Ishikawa (cell line): ENCODE measurements at regions not wholly inside any gene's neighbourhood (a gene's known extent, or its start where the extent isn't known, plus 50 kb on each side); places are given as distances from the start of the nearest gene placed in this dataset.

Experiments
- CEBPB ChIP-seq: IDR thresholded peaks from 2 replicates; pipeline ENCODE4 v1.6.1; 2012
- EGR1 ChIP-seq: IDR thresholded peaks from 2 replicates; pipeline ENCODE4 v1.6.1; 2012
- EP300 ChIP-seq: IDR thresholded peaks from 2 replicates; pipeline ENCODE4 v1.6.1; 2012; ENCODE audit warnings: borderline replicate concordance
- MAX ChIP-seq: IDR thresholded peaks from 2 replicates; pipeline ENCODE4 v1.6.1; 2012
- NFIC ChIP-seq: IDR thresholded peaks from 2 replicates; pipeline ENCODE4 v1.6.1; 2012
- RAD21 ChIP-seq: IDR thresholded peaks from 2 replicates; pipeline ENCODE4 v1.6.1; 2012; ENCODE audit warnings: low read depth
- TAF1 ChIP-seq: IDR thresholded peaks from 2 replicates; pipeline ENCODE4 v1.6.1; 2012; ENCODE audit warnings: low read depth, mild to moderate bottlenecking
- TCF12 ChIP-seq: IDR thresholded peaks from 2 replicates; pipeline ENCODE4 v1.6.1; 2012; ENCODE audit warnings: low read depth
- TEAD4 ChIP-seq: IDR thresholded peaks from 2 replicates; pipeline ENCODE4 v1.6.1; 2012
- YY1 ChIP-seq: IDR thresholded peaks from 2 replicates; pipeline ENCODE4 v1.6.1; 2012; ENCODE audit warnings: low read depth
- ZBTB7A ChIP-seq: IDR thresholded peaks from 2 replicates; pipeline ENCODE4 v1.6.1; 2012; ENCODE audit warnings: low read depth
- TF ChIP-seq, protein P1 (sequence below): IDR thresholded peaks from 2 replicates; pipeline ENCODE4 v1.6.1; 2012; ENCODE audit warnings: low read depth, mild to moderate bottlenecking
- TF ChIP-seq, protein P2 (sequence below): IDR thresholded peaks from 2 replicates; pipeline ENCODE4 v1.6.1; 2012

DNA sequence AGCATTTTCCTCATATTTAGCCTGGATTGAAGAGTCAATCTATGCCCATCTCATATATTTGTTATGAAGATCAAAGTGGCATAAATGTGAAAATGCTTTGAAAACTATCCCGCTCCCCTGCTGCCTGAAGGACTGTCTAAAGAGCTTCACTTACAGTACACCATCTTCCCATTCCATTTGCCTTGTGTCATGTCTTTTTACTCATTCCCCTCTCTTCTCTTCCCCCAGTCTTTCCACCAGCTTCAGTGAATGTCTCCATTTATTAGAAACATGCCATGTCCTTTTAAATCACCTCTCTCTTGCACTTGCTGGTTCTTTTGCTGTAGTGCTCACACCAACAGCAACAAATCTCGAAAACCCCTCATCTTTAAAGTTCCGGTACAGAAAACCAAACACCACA, 192.7 kb upstream of the SGCD start:
- TF ChIP-seq EP300, result no peak
- no peak for TF ChIP-seq EGR1
- no peak for TF ChIP-seq NFIC
- TF ChIP-seq, protein P1, sequence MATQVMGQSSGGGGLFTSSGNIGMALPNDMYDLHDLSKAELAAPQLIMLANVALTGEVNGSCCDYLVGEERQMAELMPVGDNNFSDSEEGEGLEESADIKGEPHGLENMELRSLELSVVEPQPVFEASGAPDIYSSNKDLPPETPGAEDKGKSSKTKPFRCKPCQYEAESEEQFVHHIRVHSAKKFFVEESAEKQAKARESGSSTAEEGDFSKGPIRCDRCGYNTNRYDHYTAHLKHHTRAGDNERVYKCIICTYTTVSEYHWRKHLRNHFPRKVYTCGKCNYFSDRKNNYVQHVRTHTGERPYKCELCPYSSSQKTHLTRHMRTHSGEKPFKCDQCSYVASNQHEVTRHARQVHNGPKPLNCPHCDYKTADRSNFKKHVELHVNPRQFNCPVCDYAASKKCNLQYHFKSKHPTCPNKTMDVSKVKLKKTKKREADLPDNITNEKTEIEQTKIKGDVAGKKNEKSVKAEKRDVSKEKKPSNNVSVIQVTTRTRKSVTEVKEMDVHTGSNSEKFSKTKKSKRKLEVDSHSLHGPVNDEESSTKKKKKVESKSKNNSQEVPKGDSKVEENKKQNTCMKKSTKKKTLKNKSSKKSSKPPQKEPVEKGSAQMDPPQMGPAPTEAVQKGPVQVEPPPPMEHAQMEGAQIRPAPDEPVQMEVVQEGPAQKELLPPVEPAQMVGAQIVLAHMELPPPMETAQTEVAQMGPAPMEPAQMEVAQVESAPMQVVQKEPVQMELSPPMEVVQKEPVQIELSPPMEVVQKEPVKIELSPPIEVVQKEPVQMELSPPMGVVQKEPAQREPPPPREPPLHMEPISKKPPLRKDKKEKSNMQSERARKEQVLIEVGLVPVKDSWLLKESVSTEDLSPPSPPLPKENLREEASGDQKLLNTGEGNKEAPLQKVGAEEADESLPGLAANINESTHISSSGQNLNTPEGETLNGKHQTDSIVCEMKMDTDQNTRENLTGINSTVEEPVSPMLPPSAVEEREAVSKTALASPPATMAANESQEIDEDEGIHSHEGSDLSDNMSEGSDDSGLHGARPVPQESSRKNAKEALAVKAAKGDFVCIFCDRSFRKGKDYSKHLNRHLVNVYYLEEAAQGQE, result no peak
- no peak for TF ChIP-seq TAF1
- TF ChIP-seq CEBPB, result no peak
- TF ChIP-seq TCF12, result no peak
- TF ChIP-seq RAD21, result no peak
- TF ChIP-seq MAX, result no peak
- TF ChIP-seq, protein P2, sequence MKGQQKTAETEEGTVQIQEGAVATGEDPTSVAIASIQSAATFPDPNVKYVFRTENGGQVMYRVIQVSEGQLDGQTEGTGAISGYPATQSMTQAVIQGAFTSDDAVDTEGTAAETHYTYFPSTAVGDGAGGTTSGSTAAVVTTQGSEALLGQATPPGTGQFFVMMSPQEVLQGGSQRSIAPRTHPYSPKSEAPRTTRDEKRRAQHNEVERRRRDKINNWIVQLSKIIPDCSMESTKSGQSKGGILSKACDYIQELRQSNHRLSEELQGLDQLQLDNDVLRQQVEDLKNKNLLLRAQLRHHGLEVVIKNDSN, result no peak
- no peak for TF ChIP-seq YY1
- TF ChIP-seq TEAD4, result no peak
- TF ChIP-seq ZBTB7A, result no peak
